GM18517 (cell line): ENCODE measurements at regions not wholly inside any gene's neighbourhood (a gene's known extent, or its start where the extent isn't known, plus 50 kb on each side); places are given as distances from the start of the nearest gene placed in this dataset.
"Not testable (repeated sequence)": the region's sequence is repeated elsewhere in the genome, so short reads cannot be mapped to it uniquely, and the experiment has no call there.

ENCODE experiments used
- ATAC-seq: cut with Tn5 transposase; IDR thresholded peaks from one replicate; pipeline ENCODE4 v1.9.1; 2021; ENCODE audit warnings: mild to moderate bottlenecking, moderate library complexity; ENCODE audit not compliant: unreplicated experiment

DNA sequence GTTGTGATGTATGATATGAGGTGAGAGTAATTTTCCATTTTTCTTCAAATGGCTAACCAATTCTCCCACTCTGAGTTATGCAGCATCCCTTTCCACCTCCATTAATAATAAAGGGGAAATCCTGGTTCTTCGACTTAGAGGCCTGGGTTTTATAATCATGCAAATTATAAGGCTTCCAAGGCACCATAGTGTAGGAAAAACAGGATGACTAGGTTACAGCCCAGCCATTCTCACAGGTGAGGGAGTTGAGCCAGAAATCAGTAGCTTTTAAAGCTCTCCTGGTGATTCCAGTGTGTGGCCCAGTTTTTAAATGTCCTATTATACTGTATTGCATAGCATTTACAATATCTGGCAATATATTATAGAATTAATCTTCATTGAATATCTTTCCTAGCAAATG is 203.1 kb downstream of the ARHGEF9 start:
- ATAC-seq, result no peak

DNA sequence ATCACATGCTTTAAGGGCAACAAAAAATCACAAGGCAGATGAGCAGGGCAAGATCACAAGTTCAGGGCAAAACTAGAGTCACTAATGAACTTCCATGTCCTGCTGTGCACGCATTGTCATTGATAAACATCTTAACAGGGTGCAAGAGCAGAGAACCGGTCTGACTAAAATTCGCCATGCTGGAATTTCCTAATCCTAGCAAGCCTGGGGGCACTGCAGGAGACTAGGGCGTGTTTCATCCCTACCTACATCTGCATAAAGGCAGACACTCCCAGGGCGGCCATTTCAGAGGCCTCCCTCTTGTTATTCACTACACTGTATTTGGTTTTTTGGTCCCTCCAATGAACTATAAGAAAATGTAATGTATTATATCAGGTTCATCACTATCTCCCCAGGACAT is 203.6 kb downstream of the ARHGEF9 start:
- no peak for ATAC-seq

DNA sequence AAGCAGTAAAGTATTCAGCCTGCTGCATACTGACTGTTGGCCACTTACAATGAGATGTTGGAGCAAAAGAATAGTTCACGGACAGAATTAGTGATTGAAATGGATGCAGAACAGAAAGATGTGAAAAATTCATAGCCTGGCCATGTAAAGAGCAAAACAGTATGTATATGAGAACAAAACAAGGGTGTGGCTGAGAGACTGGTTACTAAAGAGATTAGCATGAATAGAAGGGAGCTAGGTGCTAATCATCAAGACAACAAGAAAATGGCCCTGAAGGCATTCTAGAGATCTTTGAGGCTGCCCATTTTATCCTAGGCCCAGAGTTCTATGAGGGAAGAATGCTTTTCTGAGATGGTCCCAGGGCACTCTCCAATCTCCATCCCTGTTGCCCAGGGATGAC is 208.5 kb downstream of the ARHGEF9 start:
- no peak for ATAC-seq

DNA sequence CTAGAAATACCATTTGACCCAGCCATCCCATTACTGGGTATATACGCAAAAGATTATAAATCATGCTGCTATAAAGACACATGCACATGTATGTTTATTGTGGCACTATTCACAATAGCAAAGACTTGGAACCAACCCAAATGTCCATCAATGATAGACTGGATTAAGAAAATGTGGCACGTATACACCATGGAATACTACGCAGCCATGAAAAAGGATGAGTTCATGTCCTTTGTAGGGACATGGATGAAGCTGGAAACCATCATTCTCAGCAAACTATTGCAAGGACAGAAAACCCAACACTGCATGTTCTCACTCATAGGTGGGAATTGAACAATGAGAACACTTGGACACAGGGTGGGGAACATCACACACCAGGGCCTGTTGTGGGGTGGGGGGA is 209.3 kb downstream of the ARHGEF9 start:
- not testable (repeated sequence) for ATAC-seq

DNA sequence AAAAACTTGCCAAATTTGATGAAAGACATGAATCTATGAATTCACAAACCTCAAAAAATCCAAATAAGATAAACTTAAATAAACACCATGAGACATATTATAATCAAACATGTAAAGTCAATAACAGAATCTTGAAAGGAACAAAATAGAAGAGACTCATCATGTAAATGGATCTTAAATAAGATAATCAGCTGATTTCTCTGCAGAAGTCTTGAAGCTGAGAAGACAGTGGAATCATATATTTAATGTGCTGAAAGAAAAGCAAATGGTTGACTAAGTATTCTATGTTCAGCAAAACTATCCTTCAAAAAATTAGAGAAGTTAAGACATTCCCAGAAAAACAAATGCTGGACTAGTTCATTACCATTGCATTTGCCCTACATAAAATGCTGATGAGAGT is 215.7 kb upstream of the SPIN4 start:
- ATAC-seq, result no peak

DNA sequence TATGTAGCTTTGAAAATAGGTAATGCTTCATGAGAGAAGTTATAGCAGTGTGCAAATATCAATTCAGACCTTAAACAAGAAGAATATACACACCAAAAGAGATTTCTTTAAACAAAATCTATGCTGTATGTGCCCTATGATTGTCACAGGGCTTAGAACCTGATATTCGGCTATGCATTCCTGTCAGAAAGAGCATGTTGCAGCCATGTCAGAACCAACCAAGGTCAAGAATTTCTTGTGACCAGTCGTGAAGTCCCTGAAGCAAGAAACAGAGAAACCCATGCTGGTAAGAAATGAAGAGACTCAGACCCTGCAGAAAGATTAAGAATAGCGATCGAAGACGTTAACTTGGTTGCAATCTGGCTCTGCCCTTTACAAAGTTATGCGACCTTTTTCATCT is 210.3 kb upstream of the SPIN4 start:
- ATAC-seq, result no peak

DNA sequence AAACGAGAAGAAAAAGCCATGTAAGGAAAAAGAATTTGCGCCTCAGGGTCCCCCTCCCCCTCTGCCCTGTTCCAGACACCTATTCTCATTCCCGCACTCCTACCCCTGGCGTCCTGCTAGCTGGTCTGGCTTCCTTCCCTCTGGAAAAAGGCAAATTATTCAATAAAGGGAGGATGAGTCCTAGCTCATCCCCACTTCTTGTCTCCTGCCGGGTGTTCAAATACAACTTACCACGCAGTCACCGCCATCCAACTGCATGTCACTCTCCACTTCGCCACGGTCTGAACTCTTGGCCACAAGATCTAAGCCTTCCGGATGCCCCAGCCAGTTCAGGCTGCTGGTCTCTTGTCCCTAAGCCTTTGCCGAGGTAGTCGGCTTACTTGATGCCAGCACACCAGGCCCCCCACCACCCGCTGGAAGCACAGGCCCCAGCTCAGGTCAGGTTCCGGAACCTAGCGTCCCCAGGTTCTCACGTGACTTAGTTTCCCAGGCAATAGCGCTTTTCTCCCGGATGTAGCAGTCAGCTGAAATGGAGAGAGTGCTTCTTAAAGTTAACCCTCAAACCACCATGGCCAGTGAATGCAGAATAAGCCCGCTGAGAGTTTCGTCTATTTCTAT is 209.6 kb upstream of the SPIN4 start:
- ATAC-seq, result peak; percentile 96

DNA sequence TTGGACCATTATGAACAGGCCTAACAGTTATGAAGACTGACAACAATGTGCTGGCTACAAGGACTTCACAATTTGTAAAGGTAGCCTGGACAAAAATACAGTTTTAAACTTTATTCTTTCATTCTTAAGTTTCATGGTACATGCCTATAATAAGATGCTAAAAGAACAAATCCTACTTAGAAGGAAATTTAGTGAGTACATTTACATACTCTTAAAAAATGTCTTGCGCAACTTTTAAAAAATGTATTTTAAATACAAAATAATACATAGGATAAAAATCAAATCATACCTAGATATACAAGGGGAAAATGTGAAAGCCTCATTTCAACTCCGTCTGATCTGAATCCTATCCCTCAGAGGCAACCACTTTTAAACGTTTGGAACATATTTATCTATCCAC is 200.7 kb upstream of the SPIN4 start:
- ATAC-seq, result no peak

DNA sequence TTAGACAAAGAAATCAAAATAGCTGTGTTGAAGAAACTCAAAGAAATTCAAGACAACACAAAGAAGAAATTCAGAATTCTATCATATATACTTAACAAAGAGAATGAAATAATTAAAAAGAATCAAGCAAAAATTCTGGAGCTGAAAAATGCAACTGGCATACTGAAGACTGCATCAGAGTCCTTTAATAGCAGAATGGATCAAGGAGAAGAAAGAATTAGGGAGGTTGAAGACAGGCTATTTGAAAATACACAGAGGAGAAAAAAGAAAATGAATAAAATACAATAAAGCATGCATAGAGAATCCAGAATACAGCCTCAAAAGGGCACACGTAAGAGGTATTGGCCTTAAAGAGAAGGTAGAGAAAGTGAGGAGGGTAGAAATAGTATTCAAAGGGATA is 179.5 kb upstream of the SPIN4 start:
- ATAC-seq, result no peak

DNA sequence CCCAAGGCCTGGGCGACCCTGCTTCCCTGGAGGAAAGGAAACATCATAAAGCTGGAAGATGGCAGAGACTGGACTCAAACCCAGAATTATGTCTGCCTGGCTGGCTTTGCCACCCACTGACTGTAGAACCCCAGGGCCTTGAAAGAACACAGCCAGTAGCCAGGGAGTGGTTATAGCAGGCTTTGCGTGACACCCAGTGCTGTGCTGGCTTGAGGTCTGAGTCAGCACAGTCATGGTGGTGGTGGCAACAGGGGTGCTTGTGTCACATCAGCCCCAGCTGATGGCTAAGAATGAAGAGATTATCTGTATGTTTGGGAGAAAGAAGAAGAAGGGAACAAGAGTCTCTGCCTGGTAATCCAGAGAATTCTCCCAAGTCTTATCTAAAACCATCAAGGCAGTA is 178.8 kb upstream of the SPIN4 start:
- ATAC-seq, result no peak

DNA sequence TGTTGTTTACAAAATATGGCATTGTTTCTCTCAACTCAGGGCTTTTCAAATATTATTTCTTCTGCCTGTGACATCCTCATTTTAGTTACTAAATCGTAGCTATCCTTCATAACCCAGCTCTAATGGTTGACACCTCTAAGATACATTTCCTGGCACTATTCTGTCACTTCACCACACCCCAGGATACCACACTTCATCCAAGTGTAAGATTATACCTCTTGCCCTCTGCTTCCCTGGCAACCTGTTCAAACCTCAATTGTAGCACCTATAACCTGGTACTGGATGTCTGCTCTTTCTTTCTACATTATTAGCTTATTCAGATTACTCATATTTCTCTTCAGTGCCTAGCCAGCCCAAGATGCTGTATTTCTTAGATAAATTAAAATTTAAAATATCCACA is 175.7 kb upstream of the SPIN4 start:
- ATAC-seq, result no peak

DNA sequence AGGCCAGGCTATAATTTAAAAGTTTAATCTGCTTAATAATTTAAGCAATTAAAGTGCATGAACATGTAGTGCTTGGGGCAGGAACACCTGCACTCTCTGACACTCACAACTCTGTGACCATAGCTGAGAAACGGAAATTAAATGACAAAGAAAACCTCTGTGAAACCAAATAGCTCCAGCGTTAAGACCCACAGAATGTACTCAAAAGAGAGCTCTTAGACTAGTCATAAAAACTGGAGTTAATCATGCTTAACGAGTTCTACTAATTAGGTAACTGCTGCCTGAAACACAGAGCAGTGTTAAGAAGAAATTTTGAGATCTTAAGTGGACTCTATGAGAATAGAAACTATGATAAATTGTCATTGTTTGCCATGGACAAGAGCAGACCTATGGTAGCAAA is 174.4 kb upstream of the SPIN4 start:
- no peak for ATAC-seq

DNA sequence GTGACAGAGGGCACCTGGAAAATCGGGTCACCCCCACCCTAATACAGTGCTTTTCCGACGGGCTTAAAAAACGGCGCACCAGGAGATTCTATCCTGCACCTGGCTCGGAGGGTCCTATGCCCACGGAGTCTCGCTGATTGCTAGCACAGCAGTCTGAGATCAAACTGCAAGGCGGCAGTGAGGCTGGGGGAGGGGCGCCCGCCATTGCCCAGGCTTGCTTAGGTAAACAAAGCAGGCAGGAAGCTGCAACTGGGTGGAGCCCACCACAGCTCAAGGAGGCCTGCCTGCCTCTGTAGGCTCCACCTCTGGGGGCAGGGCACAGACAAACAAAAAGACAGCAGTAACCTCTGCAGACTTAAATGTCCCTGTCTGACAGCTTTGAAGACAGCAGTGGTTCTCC is 168.2 kb upstream of the SPIN4 start:
- not testable (repeated sequence) for ATAC-seq

DNA sequence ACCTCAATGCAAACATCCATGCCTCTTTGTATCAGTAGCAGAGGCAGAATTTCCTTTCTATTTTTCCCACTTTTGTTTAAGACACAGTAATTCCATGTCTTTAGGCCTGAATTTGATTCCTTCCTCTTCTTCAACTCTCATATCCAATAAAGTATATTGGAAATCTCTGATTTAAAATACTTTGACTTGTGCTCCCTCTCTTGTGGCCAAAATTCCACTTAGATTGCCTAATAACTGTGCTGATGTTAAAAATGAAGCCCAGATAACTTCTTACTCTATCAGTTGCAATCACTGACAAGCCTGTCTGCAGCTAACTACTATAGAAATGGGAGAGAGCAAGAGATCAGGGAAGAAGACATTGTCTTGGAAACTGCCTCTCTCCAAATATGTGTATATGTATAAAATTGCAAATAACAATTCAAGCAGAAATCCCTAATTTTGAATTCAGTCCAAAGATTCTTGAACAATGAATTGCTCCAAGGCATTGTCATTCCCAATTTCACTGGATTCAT is 163.5 kb upstream of the SPIN4 start:
- no peak for ATAC-seq

DNA sequence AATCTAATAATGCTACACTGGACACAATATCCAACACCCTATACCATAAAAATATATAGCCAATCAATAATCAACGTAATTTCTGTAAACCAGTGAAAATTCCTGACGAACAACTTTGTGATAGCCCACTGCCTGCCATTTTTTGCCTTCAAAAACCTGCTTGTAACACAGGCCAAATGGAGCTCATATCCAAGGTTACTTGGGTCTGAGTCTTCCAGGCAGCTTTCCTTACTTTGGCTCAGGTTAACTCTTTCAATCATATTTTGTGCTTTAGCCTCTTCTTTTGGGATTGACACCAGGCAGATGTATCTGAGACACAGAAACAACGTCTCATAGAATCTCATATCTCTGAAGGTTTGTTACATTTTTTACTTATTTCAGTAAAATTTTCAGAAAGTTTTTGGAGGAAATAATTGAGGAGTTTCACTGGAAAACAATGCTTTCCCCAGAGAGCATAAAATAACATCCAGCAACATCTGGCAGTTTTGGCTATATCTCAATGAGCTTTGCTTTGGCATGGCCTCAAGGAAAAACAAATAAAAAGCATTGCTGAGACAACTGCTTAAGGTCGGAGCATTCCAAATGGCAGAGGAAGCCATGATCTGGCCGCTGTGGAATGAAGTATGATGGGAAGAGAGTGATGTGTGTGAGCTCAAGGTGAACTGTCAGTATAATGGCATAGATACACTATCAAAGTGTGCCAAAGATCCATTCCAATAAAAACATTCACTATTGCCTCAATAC is 162.9 kb upstream of the SPIN4 start:
- ATAC-seq, result no peak

DNA sequence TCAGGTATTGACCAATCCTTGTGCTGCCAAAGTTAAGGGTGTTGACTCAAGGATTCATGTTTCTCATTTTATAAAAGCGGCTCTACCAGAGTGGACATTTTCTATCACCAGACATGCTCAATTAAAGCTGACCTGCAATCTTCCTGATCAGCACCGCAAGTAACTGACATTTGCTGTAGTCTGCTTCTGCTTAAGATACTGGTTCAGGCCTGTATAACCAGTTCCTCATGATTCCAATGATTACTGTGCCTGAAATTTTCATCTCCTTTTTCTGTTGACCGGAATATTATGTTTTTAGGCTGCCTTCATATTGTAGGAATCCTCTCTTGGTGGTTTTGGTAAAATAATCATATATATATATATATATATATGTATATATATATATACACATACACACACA is 160.2 kb upstream of the SPIN4 start:
- ATAC-seq, result no peak

DNA sequence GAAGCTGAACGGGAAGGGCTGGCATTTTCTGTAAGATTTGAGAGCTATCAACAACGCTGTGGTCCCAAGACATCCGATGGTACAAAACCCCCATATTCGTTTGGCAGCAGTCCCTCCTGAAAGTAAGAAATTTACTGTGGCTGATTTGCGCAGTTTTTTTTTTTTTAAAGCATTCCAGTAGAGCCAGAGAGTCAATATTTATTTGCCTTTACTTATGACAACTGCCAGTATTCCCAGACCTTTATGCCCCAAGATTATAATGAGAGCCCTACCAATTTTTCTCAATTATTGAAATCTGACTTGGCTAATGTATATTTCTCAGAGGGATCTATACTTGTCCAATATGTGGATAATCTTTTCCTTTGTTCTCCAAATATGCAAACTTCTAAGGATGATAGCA is 157.5 kb upstream of the SPIN4 start:
- ATAC-seq, result no peak

DNA sequence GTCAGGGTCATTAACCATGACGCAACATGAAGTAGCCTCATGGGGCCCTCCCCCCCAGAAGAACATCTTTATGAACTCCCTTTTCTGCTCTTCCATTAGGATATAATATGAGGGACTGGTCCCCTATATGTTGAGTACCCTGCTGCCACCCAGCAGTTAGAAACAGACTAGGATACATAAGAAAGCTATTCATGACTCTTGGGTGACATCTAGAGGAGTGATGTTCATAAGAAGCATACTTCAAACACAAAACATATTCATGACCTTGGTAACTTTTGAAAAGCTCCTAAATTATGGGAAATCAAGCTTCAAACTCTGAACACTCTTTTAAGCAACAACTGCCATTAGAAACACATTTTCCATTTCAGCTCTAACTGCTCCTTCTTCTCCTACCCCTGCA is 155.2 kb upstream of the SPIN4 start:
- ATAC-seq, result no peak

DNA sequence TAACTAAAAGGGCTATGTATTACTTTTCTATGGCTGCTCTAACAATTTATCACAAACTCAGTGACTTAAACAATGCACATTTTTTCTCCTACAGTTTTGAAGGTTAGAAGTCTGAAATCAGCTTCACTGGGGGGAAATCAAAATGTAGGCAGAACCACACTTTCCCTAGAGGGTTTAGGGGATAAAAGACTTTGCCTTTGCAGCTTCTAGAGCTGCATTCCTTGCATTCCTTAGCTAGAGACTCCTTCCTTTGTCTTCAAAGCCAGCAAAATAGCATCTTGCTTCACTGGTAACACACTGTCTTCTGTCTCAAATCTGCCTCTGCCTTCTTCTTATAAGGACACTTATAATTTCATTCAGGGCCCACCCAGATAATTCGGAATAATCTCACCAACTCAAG is 152.4 kb upstream of the SPIN4 start:
- ATAC-seq, result no peak

DNA sequence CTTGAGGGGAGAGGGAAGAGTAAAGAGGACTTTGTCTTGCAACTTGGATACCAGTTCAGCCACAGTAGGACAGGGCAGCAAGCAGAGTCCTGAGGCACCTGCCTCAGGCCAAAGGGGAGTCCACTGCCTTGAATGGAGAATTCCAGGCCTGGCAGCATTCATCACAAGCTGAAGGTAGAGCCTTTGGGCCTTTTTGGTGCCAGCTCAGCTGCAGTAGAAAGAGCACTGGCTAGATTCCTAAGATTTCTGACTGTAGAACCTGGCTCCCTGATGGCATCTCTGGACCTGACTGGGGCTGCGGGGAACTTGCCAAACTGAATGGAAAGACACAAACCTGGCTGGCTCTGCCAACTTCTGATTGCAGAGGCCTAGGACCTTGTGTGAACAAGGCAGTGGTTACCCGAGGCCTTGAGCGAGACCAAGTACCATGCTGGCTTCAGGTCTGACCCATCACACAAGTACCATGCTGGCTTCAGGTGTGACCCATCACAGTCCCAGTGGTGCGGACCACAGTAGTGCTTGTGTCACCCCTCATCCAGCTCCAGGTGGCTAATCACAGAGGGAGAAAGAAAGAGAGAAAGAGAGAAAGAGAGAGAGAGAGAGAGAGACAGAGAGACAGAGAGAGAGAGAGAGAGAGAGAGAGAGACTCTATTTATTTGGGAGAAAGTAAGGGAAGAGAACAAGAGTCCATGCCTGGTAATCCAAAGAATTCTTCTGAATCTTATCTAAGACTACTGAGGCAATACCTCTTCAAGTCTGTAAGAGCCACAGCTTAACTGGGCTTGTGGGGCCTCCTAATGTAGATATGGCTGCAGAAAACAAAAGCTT is 137.6 kb upstream of the SPIN4 start:
- no peak for ATAC-seq

DNA sequence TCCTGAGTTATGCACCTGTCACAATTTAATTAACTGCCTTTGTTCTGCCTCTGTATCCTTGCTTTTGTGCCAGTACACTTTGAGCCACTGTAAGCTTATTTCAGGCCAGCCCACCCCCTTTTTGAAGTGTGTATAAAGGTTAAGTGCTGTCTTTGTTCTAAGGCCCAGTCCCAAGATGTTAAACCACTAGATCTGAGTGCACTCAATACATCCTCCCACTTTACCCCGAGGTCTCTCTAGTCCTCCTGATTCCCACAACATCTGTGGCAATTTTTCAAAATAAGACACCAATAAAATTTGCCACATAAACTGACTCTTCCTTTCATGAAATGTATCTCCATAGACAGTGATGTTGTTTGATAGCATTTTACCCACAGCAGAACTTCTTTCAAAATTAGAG is 124.1 kb upstream of the SPIN4 start:
- no peak for ATAC-seq

DNA sequence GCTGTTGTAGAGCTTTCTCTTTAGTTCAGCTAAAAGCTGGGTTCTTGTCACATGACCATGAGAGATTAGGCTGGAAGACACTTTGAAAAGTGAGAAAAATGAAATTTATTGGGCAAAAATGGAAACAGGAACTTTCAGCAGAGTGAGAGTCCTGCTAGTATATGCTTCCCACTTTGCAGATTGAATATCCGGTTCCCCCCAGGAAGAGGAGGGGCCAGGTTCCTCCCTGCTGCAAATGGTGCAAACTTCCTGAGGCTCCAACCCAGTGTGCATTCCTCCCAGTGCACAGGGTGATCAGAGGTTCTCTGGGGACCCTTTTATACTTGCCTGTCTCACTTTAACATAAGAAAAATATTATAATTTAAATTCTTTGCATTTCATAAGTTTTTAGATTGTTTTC is 119.9 kb upstream of the SPIN4 start:
- no peak for ATAC-seq
